ENCODE measurements at regions not wholly inside any gene's neighbourhood (a gene's known extent, or its start where the extent isn't known, plus 50 kb on each side); places are given as distances from the start of the nearest gene placed in this dataset.

DNA sequence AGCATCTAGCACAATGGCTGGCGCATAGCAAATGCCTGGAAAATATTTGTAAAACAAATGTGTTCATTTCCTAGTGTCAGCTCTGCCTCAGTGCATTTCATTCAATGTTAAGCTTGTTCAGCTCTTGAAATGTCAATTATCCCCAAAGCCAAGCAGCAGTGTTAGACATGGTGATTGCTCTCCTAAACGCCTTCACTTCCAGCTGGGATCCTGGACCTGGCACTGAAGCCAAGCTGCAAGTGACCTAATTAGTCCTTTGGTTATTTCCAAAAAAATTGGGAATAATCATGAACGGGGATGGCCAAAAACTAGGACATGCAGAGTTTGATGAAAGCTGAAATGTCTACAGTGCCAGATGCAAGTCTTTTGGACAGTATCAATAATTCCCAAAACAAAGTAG is 54.9 kb upstream of the MDGA2 start:
- TF ChIP-seq, protein P1, sequence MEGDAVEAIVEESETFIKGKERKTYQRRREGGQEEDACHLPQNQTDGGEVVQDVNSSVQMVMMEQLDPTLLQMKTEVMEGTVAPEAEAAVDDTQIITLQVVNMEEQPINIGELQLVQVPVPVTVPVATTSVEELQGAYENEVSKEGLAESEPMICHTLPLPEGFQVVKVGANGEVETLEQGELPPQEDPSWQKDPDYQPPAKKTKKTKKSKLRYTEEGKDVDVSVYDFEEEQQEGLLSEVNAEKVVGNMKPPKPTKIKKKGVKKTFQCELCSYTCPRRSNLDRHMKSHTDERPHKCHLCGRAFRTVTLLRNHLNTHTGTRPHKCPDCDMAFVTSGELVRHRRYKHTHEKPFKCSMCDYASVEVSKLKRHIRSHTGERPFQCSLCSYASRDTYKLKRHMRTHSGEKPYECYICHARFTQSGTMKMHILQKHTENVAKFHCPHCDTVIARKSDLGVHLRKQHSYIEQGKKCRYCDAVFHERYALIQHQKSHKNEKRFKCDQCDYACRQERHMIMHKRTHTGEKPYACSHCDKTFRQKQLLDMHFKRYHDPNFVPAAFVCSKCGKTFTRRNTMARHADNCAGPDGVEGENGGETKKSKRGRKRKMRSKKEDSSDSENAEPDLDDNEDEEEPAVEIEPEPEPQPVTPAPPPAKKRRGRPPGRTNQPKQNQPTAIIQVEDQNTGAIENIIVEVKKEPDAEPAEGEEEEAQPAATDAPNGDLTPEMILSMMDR (IDR thresholded peaks at IDR 0.05), result no peak
- Mint-ChIP-seq H3K36me3 (ENCODE audit: low read depth) (no peaks in the 10 kb centered on the region), H3K27ac (no peak overlapping the region), H3K9me3 (no peaks in the 10 kb centered on the region), H3K27me3 (no peaks in the 10 kb centered on the region), H3K4me3 (no peak overlapping the region), H3K4me1 (no peaks in the 10 kb centered on the region)
- CTCF ChIA-PET, result no interaction called here
- no peak for ATAC-seq (ENCODE audit: low read depth)
- no peak for DNase-seq
- intact Hi-C loops (cut with micrococcal nuclease), result no loop called here
- POLR2A ChIA-PET, result no interaction called here
